ENCODE measurements at regions not wholly inside any gene's neighbourhood (a gene's known extent, or its start where the extent isn't known, plus 50 kb on each side); places are given as distances from the start of the nearest gene placed in this dataset.

- Histone ChIP-seq H3K9ac (no peak overlapping the region; the same call in 1 of the 2 replicates), H3K27me3 (ENCODE audit: insufficient read depth, low read depth) (no peaks in the 10 kb centered on the region), H3K4me3 (IDR thresholded peaks at IDR 0.05; ENCODE audit: insufficient read depth, low read depth, low read length) (no peak overlapping the region), H2AFZ (ENCODE audit: low read depth) (peak overlapping the region; percentile 87), H4K20me1 (ENCODE audit: insufficient read depth) (no peaks in the 10 kb centered on the region), H3K27ac (no peak overlapping the region), H3K36me3 (ENCODE audit: insufficient read depth) (no peaks in the 10 kb centered on the region), H3K4me2 (peak overlapping the region; percentile 53), H3K79me2 (ENCODE audit: insufficient read depth, low read depth) (no peaks in the 10 kb centered on the region), H3K4me1 (ENCODE audit: low read depth, poor library complexity, severe bottlenecking) (peaks cover 7% of the 10 kb centered on the region)
- TF ChIP-seq, protein P1, sequence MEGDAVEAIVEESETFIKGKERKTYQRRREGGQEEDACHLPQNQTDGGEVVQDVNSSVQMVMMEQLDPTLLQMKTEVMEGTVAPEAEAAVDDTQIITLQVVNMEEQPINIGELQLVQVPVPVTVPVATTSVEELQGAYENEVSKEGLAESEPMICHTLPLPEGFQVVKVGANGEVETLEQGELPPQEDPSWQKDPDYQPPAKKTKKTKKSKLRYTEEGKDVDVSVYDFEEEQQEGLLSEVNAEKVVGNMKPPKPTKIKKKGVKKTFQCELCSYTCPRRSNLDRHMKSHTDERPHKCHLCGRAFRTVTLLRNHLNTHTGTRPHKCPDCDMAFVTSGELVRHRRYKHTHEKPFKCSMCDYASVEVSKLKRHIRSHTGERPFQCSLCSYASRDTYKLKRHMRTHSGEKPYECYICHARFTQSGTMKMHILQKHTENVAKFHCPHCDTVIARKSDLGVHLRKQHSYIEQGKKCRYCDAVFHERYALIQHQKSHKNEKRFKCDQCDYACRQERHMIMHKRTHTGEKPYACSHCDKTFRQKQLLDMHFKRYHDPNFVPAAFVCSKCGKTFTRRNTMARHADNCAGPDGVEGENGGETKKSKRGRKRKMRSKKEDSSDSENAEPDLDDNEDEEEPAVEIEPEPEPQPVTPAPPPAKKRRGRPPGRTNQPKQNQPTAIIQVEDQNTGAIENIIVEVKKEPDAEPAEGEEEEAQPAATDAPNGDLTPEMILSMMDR (conservative IDR thresholded peaks at IDR 0.05; ENCODE audit: low read depth, low read length), result no peak
Measured at GRCh38 chr7:149714081-149714909, 59.1 kb downstream of the ZNF467 start.

- no peaks in the 10 kb centered on the region for H3K36me3 ChIP-seq (ENCODE audit: insufficient read depth)
- no peaks in the 10 kb centered on the region for H3K27me3 ChIP-seq (ENCODE audit: insufficient read depth, low read depth)
- H3K27ac ChIP-seq, result no peak overlapping the region
- TF ChIP-seq, protein P1 (conservative IDR thresholded peaks at IDR 0.05; ENCODE audit: low read depth, low read length), result no peak
- H2AFZ ChIP-seq (ENCODE audit: low read depth), result peak overlapping the region; percentile 87
- H3K4me2 ChIP-seq, result no peak overlapping the region
- H3K4me3 ChIP-seq (IDR thresholded peaks at IDR 0.05; ENCODE audit: insufficient read depth, low read depth, low read length), result no peak overlapping the region
- H4K20me1 ChIP-seq (ENCODE audit: insufficient read depth), result no peaks in the 10 kb centered on the region
- H3K4me1 ChIP-seq (ENCODE audit: low read depth, poor library complexity, severe bottlenecking), result peaks cover 7% of the 10 kb centered on the region
- H3K79me2 ChIP-seq (ENCODE audit: insufficient read depth, low read depth), result no peaks in the 10 kb centered on the region
- H3K9ac ChIP-seq, result no peak overlapping the region
Measured at GRCh38 chr7:149713731-149714068, 59.7 kb downstream of the ZNF467 start.

DNA sequence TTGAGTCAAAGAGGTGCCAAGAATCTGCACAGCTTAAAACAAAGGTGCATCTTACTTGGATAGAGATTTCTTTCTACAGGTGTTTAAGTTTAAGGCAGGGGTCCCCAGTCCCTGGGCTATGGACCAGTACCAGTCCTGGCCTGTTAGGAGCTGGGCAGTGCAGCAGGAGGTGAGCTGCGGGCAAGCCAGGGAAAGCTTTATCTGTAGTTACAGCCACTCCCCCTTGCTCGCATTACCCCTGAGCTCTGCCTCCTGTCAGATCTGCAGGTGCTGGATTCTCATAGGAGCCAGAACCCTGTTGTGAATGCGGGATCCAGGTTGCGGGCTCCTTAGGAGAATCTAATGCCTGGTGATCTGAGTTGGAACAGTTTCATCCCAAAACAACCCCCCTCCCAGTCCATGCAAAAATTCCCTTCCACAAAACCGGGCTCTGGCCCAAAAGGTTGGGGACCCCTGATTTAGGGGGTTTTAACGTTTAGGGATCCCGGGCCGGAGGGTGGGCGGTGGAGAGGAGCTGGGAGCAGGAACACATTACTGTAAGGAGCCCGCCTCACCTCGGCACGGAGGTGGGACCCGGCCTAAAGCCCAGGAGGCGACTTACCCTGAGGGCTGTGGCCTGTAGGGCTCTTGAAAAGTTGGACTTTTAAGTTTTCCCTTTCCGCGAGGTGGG lies 60.2 kb downstream of the ZNF467 start:
- Histone ChIP-seq H3K9ac (no peak overlapping the region), H3K27me3 (ENCODE audit: insufficient read depth, low read depth) (no peaks in the 10 kb centered on the region), H3K27ac (no peak overlapping the region), H4K20me1 (ENCODE audit: insufficient read depth) (no peaks in the 10 kb centered on the region), H3K36me3 (ENCODE audit: insufficient read depth) (no peaks in the 10 kb centered on the region), H2AFZ (ENCODE audit: low read depth) (no peak overlapping the region), H3K4me2 (no peak overlapping the region), H3K4me1 (ENCODE audit: low read depth, poor library complexity, severe bottlenecking) (peaks cover 7% of the 10 kb centered on the region), H3K79me2 (ENCODE audit: insufficient read depth, low read depth) (no peaks in the 10 kb centered on the region), H3K4me3 (IDR thresholded peaks at IDR 0.05; ENCODE audit: insufficient read depth, low read depth, low read length) (no peak overlapping the region)
- TF ChIP-seq, protein P1 (conservative IDR thresholded peaks at IDR 0.05; ENCODE audit: low read depth, low read length), result no peak

DNA sequence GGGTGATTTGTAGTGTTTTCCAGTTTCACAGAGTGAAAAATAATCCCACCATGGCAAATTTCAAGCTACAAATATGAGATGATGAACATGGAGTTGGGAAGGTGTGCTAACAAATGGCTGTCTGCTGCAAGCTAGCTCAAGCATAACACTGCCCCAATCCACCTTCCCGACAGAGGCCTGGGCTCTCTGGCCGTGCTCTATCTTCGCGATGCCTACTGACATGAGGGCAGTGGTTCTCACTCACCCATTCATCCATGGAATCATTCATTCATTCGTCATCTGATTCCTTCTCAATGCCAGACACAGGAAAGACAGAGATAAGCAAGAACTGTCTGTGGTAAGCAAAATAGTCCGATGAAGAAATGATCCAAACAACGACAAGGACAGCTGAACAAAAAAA lies 65.4 kb downstream of the ZNF467 start:
- H4K20me1 ChIP-seq (ENCODE audit: insufficient read depth), result no peaks in the 10 kb centered on the region
- no peak overlapping the region for H3K4me3 ChIP-seq (IDR thresholded peaks at IDR 0.05; ENCODE audit: insufficient read depth, low read depth, low read length)
- H2AFZ ChIP-seq (ENCODE audit: low read depth), result no peak overlapping the region
- H3K27ac ChIP-seq, result no peak overlapping the region
- H3K9ac ChIP-seq, result no peak overlapping the region
- no peaks in the 10 kb centered on the region for H3K27me3 ChIP-seq (ENCODE audit: insufficient read depth, low read depth)
- H3K4me1 ChIP-seq (ENCODE audit: low read depth, poor library complexity, severe bottlenecking), result no peaks in the 10 kb centered on the region
- TF ChIP-seq, protein P1 (conservative IDR thresholded peaks at IDR 0.05; ENCODE audit: low read depth, low read length), result no peak
- no peak overlapping the region for H3K4me2 ChIP-seq
- no peaks in the 10 kb centered on the region for H3K79me2 ChIP-seq (ENCODE audit: insufficient read depth, low read depth)
- no peaks in the 10 kb centered on the region for H3K36me3 ChIP-seq (ENCODE audit: insufficient read depth)
